ENCODE measurements at regions not wholly inside any gene's neighbourhood (a gene's known extent, or its start where the extent isn't known, plus 50 kb on each side); places are given as distances from the start of the nearest gene placed in this dataset.
"Not testable (repeated sequence)": the region's sequence is repeated elsewhere in the genome, so short reads cannot be mapped to it uniquely, and the experiment has no call there.

DNA sequence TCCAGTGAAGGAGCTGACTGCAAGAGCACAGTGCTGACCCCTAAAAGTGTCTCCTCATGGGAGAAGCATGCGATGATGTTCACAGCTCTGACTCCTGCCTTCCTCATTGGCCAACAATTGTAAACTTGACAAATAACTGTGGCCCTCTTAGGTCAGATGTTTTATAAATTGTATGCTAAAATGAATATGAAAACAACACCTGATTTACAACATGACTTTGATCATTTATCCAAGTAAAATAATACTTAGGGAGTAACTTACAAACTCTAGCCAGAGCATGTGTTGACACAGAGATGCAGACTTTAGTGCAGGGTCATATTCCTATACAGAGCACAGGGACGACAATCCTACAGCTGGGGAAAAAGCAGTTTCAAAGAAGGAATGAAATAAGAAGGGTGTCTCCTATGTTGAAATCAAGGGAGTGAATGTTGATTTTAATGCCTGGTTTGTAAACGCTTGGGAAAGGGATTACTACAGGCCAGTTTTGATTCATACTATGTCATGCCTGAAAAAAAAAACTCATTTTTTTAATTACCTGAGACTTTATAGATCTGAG lies 391.4 kb upstream of the AKR1E2 start:
- Histone ChIP-seq H3K27me3 (no peaks in the 10 kb centered on the region), H3K4me1 (no peaks in the 10 kb centered on the region), H4K20me1 (no peaks in the 10 kb centered on the region), H3K36me3 (no peaks in the 10 kb centered on the region), H3K4me3 (no peak overlapping the region), H3K9ac (no peak overlapping the region), H3K27ac (no peak overlapping the region), H3K4me2 (no peak overlapping the region), H3K9me3 (no peaks in the 10 kb centered on the region)
- TF ChIP-seq Cebpa-rat (IDR thresholded peaks at IDR 0.05) = no peak

DNA sequence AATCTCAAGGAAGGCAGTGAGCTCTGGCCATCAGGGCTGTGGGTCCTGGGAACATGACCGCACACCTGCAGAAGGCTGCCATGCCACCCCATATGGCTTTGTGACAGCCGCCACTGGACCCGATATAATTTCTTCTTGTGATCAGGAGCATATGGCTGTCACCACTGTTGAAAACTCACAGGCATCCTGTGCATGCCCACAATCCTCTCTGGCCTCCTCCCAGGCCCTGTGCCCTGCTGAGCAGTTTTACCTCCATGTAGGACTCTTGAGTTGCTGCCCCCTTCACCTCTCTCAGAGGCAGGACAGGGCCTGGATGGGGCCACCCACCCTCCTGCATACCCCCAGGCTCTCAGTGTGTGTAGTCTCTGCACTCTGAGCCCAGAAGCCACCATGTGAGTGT lies 391.9 kb upstream of the AKR1E2 start:
- H3K9me3 ChIP-seq = no peaks in the 10 kb centered on the region
- no peaks in the 10 kb centered on the region for H4K20me1 ChIP-seq
- no peaks in the 10 kb centered on the region for H3K27me3 ChIP-seq
- TF ChIP-seq Cebpa-rat (IDR thresholded peaks at IDR 0.05) = no peak
- H3K9ac ChIP-seq = no peak overlapping the region
- no peak overlapping the region for H3K4me2 ChIP-seq
- no peak overlapping the region for H3K4me3 ChIP-seq
- no peaks in the 10 kb centered on the region for H3K36me3 ChIP-seq
- no peak overlapping the region for H3K27ac ChIP-seq
- H3K4me1 ChIP-seq = no peaks in the 10 kb centered on the region

DNA sequence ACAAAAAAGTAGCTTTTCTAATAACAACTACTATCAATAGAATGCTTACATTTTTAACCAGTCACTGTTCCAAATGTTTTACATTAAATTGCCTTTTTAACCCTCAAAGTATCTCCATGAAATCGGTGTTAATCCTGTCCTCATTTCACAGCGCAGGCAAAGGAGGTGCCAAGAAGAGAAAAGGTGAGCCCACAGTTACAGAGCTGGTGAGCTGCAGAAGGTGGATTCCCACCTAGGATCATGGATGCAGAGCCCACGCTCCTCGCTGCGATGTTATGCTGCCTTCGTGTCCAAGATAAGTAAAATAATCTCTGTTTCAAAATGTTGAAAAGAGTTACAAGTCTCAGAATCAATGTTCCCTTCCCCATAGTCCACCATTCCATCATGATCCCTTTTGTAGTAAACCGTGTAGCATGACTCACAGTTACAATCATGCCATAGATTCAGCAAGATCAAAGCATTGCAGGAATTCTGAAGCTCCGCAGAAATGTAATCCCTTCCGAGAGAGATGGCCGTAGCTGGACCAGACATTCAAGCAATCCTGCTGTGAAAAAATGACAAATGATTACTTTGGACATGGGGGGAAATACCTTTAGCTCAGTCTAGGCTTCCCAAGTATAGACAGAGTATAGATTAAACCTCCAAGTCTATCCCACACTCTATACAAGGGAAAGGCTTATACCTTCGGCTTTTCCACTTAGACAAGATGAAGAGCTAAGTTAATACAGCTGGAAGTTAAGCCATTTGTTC lies 394.7 kb upstream of the AKR1E2 start:
- no peak overlapping the region for H3K4me2 ChIP-seq
- no peak overlapping the region for H3K9ac ChIP-seq
- no peaks in the 10 kb centered on the region for H3K4me1 ChIP-seq
- no peaks in the 10 kb centered on the region for H3K27me3 ChIP-seq
- no peaks in the 10 kb centered on the region for H4K20me1 ChIP-seq
- no peaks in the 10 kb centered on the region for H3K9me3 ChIP-seq
- no peak overlapping the region for H3K27ac ChIP-seq
- no peak for TF ChIP-seq Cebpa-rat (IDR thresholded peaks at IDR 0.05)
- no peak overlapping the region for H3K4me3 ChIP-seq
- H3K36me3 ChIP-seq = no peaks in the 10 kb centered on the region

DNA sequence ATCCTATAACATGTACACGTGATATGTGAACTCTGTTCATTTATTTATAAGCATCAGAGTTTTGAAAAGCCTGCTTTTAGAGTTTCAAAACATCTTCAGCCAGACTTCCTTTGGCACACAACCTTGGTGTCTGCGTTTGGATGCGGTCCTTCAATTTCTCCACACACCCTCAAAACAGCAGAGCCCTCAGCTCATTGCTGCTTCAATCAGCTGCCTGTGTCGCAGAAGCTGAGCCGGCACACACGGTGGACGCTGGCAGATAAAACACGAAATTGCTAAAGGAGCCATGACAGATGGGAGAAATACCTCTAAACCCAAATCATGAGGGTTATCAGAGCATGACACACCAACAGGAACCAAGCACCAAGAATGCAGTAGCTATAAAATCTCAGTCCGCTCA lies 396.4 kb upstream of the AKR1E2 start:
- no peaks in the 10 kb centered on the region for H3K4me1 ChIP-seq
- H3K27ac ChIP-seq = no peak overlapping the region
- H3K4me2 ChIP-seq = no peak overlapping the region
- H3K27me3 ChIP-seq = no peaks in the 10 kb centered on the region
- TF ChIP-seq Cebpa-rat (IDR thresholded peaks at IDR 0.05) = no peak
- no peak overlapping the region for H3K4me3 ChIP-seq
- no peaks in the 10 kb centered on the region for H3K9me3 ChIP-seq
- H3K9ac ChIP-seq = no peak overlapping the region
- no peaks in the 10 kb centered on the region for H3K36me3 ChIP-seq
- no peaks in the 10 kb centered on the region for H4K20me1 ChIP-seq

DNA sequence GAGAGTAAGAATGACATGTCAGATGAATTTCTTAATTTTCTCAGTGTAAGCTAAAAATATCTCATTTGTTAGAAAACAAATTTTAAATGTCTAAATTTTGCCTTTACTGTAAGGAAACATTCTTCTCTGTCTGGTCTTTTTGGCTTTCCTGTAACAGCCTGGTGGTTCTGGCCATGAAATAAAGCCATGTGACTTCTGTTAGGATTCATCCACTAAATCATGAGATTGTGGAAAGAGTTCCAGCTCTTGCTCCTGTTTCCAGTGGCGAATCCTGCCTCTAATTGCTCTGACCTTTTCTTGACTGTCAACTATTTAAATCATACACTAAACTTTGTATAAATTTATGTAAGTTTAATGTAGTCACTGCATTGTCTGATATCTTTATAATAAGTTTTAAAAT lies 398.5 kb upstream of the AKR1E2 start:
- Histone ChIP-seq H3K9me3 (no peaks in the 10 kb centered on the region), H3K27me3 (no peaks in the 10 kb centered on the region), H3K4me3 (no peak overlapping the region), H3K4me2 (no peak overlapping the region), H3K36me3 (no peaks in the 10 kb centered on the region), H3K9ac (no peak overlapping the region), H3K4me1 (no peaks in the 10 kb centered on the region), H4K20me1 (no peaks in the 10 kb centered on the region), H3K27ac (no peak overlapping the region)
- no peak for TF ChIP-seq Cebpa-rat (IDR thresholded peaks at IDR 0.05)

DNA sequence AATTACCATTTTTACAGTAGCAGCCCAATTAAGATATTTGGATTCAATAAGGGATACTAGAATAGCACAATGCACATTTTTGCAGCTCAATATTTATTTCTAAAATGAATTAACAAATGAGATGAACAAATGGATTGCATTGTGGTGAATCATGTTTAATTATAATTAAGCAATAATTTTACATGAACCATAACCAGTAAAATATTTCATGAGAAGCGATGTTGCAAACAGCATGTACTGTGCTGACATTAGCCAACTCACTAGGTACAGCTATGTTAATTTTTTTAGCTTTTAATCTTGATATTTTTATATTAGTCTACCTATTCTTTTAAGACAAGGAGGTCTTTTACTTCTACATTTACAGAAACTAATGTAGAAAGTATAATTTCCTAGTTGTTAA lies 399.1 kb upstream of the AKR1E2 start:
- no peaks in the 10 kb centered on the region for H3K4me1 ChIP-seq
- no peak overlapping the region for H3K9ac ChIP-seq
- H3K4me2 ChIP-seq = no peak overlapping the region
- H3K27ac ChIP-seq = no peak overlapping the region
- H3K9me3 ChIP-seq = no peaks in the 10 kb centered on the region
- no peaks in the 10 kb centered on the region for H3K27me3 ChIP-seq
- no peak overlapping the region for H3K4me3 ChIP-seq
- H4K20me1 ChIP-seq = no peaks in the 10 kb centered on the region
- TF ChIP-seq Cebpa-rat (IDR thresholded peaks at IDR 0.05) = no peak
- no peaks in the 10 kb centered on the region for H3K36me3 ChIP-seq

DNA sequence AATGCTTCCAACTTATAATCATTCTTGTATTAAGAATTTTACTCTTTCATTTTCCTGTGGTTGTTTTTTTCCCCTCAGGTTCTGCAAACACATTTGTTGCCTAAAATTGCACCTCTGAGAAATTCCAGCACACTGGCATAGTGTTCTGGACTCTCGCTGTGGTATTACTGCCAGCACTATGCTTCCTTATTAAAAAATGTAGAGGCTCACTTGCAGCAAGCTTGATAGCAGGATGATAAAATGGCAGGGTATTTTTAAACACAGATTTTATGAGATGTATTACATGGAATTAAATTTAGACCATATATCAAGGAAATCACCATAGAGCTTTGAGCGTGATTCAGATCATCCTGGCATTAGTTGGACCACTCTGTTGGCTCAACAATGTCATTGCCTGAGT lies 416.7 kb upstream of the AKR1E2 start:
- H3K36me3 ChIP-seq = no peaks in the 10 kb centered on the region
- no peak overlapping the region for H3K9ac ChIP-seq
- H3K4me1 ChIP-seq = no peaks in the 10 kb centered on the region
- no peaks in the 10 kb centered on the region for H4K20me1 ChIP-seq
- H3K9me3 ChIP-seq = no peaks in the 10 kb centered on the region
- H3K27me3 ChIP-seq = no peaks in the 10 kb centered on the region
- no peak overlapping the region for H3K4me2 ChIP-seq
- H3K27ac ChIP-seq = no peak overlapping the region
- H3K4me3 ChIP-seq = no peak overlapping the region
- no peak for TF ChIP-seq Cebpa-rat (IDR thresholded peaks at IDR 0.05)

DNA sequence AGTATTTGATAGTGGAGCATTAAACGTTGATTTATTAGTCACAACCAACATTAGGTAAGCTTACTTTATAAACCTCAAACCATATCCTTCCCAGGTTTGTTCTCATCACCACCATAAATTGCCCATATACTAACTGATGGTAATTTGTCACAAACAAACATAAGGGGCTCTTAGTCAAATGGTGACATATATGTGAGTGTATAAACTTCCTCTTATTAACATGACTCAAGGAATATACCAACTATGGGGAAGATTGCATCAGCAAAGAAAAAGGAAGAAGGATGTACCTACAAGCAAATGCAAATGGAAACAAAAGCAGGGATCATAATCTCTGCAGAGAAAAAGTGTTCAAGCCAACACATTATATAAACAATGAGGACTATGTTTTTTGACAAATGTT lies 418.2 kb upstream of the AKR1E2 start:
- TF ChIP-seq Cebpa-rat (IDR thresholded peaks at IDR 0.05) = no peak
- no peaks in the 10 kb centered on the region for H4K20me1 ChIP-seq
- no peak overlapping the region for H3K4me2 ChIP-seq
- no peaks in the 10 kb centered on the region for H3K9me3 ChIP-seq
- no peak overlapping the region for H3K9ac ChIP-seq
- H3K27me3 ChIP-seq = no peaks in the 10 kb centered on the region
- H3K36me3 ChIP-seq = no peaks in the 10 kb centered on the region
- no peaks in the 10 kb centered on the region for H3K4me1 ChIP-seq
- H3K27ac ChIP-seq = no peak overlapping the region
- H3K4me3 ChIP-seq = no peak overlapping the region

DNA sequence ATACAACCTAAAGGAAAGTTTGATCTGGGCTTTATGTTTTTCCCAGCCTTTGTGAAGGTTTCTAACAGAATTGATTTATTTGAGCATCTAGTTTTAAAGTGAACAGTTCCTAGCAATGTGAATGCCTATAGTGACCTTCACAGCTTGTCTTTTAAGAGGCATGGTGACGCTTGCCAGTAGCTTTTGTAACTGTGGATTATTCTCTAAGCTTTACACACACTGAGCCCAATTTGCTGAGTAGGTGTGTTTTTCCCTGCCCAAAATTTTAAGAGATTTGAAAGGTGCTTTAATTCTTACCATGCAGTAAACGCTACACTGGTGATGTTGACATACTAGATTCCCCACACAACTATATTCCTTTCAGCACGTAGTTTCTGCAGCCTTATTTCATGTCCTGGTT lies 420.2 kb upstream of the AKR1E2 start:
- no peak overlapping the region for H3K27ac ChIP-seq
- no peaks in the 10 kb centered on the region for H3K4me1 ChIP-seq
- no peak overlapping the region for H3K4me2 ChIP-seq
- TF ChIP-seq Cebpa-rat (IDR thresholded peaks at IDR 0.05) = no peak
- H3K36me3 ChIP-seq = no peaks in the 10 kb centered on the region
- H3K9ac ChIP-seq = no peak overlapping the region
- no peak overlapping the region for H3K4me3 ChIP-seq
- no peaks in the 10 kb centered on the region for H4K20me1 ChIP-seq
- H3K27me3 ChIP-seq = no peaks in the 10 kb centered on the region
- H3K9me3 ChIP-seq = no peaks in the 10 kb centered on the region

DNA sequence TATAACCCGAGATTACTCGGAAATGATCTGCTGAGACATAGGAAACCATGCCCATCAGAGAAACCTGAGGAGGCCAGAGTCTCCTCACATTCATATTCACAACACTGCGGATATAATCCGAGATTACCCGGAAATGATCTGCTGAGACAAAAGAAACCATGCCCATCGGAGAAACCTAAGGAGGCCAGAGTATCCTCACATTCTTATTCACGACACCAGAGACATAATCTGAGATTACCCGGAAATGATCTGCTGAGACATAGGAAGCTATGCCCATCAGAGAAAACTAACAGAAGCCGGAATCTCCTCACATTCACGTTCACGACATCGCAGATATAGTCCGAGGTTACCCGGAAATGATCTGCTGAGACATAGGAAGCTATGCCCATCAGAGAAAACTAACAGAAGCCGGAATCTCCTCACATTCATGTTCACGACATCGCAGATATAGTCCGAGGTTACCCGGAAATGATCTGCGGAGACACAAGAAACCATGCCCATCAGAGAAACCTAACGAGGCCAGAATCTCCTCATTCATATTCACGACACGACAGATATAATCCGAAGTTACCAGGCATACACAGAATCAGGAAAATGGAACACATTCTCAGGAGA lies 422.3 kb upstream of the AKR1E2 start:
- Histone ChIP-seq H3K36me3 (no peaks in the 10 kb centered on the region), H3K4me3 (no peak overlapping the region), H3K9ac (no peak overlapping the region), H3K4me1 (no peaks in the 10 kb centered on the region), H3K9me3 (no peaks in the 10 kb centered on the region), H3K27me3 (no peaks in the 10 kb centered on the region), H4K20me1 (no peaks in the 10 kb centered on the region), H3K4me2 (no peak overlapping the region), H3K27ac (no peak overlapping the region)
- TF ChIP-seq Cebpa-rat (IDR thresholded peaks at IDR 0.05) = no peak

DNA sequence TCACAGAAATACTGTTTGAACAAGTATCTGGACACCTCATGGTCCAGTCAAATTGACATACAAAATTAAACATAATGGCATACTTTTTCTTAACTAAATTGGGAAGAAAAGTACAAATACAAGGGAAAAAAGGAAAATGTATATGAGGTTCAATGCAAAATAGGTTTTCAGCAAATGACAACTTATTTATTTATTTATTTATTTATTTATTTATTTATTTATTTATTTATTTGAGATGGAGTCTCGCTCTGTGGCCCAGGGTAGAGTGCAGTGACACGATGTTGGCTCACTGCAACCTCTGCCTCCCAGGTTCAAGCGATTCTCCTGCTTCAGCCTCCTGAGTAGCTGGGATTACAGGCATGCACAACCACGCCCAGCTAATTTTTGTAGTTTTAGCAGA lies 424.9 kb upstream of the AKR1E2 start:
- not testable (repeated sequence) for H3K4me1 ChIP-seq, H3K4me3 ChIP-seq, H3K9ac ChIP-seq, H3K27ac ChIP-seq, H3K4me2 ChIP-seq, H3K9me3 ChIP-seq, H3K27me3 ChIP-seq, H3K36me3 ChIP-seq, H4K20me1 ChIP-seq
